ENCODE measurements at regions not wholly inside any gene's neighbourhood (a gene's known extent, or its start where the extent isn't known, plus 50 kb on each side); places are given as distances from the start of the nearest gene placed in this dataset.

DNA sequence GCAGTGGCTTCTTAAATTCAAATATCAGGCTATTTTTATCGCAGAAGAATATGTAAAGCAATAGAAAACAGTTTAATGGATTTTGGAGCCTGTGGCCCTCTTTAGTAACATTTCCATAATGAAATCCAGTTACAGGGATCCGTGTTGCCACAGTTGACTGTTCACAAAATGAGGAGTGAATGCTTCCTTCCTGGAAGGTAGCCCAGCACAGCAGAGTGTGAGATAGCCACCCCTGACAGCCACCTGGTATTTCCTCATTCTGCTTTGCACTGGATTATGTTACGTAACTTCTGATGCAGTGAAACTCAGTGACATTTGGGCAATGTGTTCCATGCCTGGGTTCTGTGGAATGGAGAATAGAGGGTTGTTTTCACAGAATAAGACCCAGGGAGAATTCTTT, 517.2 kb downstream of the RBFOX1 start:
- Mint-ChIP-seq H3K9me3 (peaks cover 8% of the 10 kb centered on the region in 2 donors), H3K4me1 (no peaks in the 10 kb centered on the region), H3K36me3 (no peaks in the 10 kb centered on the region), H3K4me3 (no peak overlapping the region), H3K27me3 (ENCODE audit: low read depth in 2 of 2) (no peaks in the 10 kb centered on the region), H3K27ac (no peak overlapping the region)
- ATAC-seq: no peak
- Histone ChIP-seq H3K27me3 (ENCODE audit: control insufficient read depth, insufficient read depth, low read length) (no peaks in the 10 kb centered on the region), H3K36me3 (ENCODE audit: control insufficient read depth, insufficient read depth, low read length) (no peaks in the 10 kb centered on the region), H3K27ac (ENCODE audit: low read length) (no peak overlapping the region), H3K4me3 (ENCODE audit: low read length) (no peak overlapping the region), H3K4me1 (ENCODE audit: control insufficient read depth, insufficient read depth, low read length) (no peaks in the 10 kb centered on the region), H3K9me3 (ENCODE audit: control insufficient read depth, insufficient read depth, low read length) (no peaks in the 10 kb centered on the region)
- DNase-seq: no peak
- TF ChIP-seq, protein P1, sequence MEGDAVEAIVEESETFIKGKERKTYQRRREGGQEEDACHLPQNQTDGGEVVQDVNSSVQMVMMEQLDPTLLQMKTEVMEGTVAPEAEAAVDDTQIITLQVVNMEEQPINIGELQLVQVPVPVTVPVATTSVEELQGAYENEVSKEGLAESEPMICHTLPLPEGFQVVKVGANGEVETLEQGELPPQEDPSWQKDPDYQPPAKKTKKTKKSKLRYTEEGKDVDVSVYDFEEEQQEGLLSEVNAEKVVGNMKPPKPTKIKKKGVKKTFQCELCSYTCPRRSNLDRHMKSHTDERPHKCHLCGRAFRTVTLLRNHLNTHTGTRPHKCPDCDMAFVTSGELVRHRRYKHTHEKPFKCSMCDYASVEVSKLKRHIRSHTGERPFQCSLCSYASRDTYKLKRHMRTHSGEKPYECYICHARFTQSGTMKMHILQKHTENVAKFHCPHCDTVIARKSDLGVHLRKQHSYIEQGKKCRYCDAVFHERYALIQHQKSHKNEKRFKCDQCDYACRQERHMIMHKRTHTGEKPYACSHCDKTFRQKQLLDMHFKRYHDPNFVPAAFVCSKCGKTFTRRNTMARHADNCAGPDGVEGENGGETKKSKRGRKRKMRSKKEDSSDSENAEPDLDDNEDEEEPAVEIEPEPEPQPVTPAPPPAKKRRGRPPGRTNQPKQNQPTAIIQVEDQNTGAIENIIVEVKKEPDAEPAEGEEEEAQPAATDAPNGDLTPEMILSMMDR (IDR thresholded peaks at IDR 0.05): no peak
- WGBS (ENCODE audit: insufficient coverage): 79% methylated on average over 3 of the region's 3 CpGs
- intact Hi-C loops (cut with micrococcal nuclease): no loop called here

DNA sequence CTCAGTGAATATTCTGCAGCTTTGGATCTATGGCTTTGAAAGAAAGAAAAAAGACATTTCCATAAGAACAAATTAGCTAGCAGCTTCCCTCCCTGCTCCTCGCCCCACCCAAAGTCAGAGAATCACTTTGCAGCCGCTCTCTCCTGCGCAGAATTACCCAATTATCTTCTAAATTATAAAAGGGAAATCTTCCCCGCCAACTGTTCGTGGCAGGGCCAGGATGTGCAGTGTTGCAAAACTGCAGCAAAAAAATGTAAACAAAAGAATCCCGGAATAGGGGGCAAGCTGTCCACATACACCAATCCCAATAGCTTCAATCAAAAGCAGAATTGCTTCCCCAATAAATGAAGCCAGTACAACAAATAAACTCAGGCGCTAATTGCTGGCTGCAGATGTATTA, 510.6 kb downstream of the RBFOX1 start:
- H3K4me1 Mint-ChIP-seq: no peaks in the 10 kb centered on the region
- intact Hi-C loops (cut with micrococcal nuclease): no loop called here
- TF ChIP-seq, protein P1 (IDR thresholded peaks at IDR 0.05): no peak
- Histone ChIP-seq H3K4me1 (ENCODE audit: control insufficient read depth, insufficient read depth, low read length) (no peaks in the 10 kb centered on the region), H3K27ac (ENCODE audit: low read length) (no peak overlapping the region), H3K27me3 (ENCODE audit: control insufficient read depth, insufficient read depth, low read length) (no peaks in the 10 kb centered on the region), H3K4me3 (ENCODE audit: low read length) (no peak overlapping the region), H3K9me3 (ENCODE audit: control insufficient read depth, insufficient read depth, low read length) (no peaks in the 10 kb centered on the region), H3K36me3 (ENCODE audit: control insufficient read depth, insufficient read depth, low read length) (no peaks in the 10 kb centered on the region)
- peaks cover 3 to 13% of the 10 kb centered on the region in 2 donors for H3K9me3 Mint-ChIP-seq
- no peak for DNase-seq
- WGBS (ENCODE audit: insufficient coverage): 64% methylated on average over 7 of the region's 7 CpGs
- H3K27me3 Mint-ChIP-seq (ENCODE audit: low read depth in 2 of 2): no peaks in the 10 kb centered on the region
- no peak for ATAC-seq
- no peaks in the 10 kb centered on the region for H3K36me3 Mint-ChIP-seq
- H3K27ac Mint-ChIP-seq: no peak overlapping the region
- no peak overlapping the region for H3K4me3 Mint-ChIP-seq

DNA sequence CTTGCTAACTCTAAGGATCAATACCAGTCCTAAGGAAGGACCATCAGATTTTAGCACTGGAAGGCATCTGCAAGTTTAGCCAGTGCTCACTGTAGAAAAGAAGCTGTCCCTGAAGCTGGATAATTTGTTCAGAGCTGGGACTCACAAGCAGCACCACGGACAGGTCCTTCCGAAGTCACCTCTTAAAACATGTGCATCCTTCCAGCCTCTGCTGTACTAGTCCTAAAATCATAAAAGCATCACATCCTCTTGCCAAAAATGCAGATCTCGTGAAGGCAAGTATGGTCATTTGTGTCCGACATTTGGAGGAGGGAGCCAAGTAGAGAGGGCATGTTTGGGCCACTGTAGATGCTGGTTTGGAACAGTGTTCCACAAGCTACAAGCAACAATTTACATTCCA, 506.9 kb downstream of the RBFOX1 start:
- 73% methylated on average over 4 of the region's 4 CpGs for WGBS (ENCODE audit: insufficient coverage)
- no peaks in the 10 kb centered on the region for H3K9me3 ChIP-seq (ENCODE audit: control insufficient read depth, insufficient read depth, low read length)
- no peaks in the 10 kb centered on the region for H3K36me3 ChIP-seq (ENCODE audit: control insufficient read depth, insufficient read depth, low read length)
- Mint-ChIP-seq H3K4me3 (no peak overlapping the region), H3K9me3 (peaks cover 3 to 13% of the 10 kb centered on the region in 2 donors), H3K36me3 (no peaks in the 10 kb centered on the region), H3K4me1 (no peaks in the 10 kb centered on the region), H3K27me3 (ENCODE audit: low read depth in 2 of 2) (no peaks in the 10 kb centered on the region), H3K27ac (no peak overlapping the region)
- DNase-seq (no peak), ATAC-seq (no peak)
- no peak overlapping the region for H3K27ac ChIP-seq (ENCODE audit: low read length)
- H3K4me1 ChIP-seq (ENCODE audit: control insufficient read depth, insufficient read depth, low read length): no peaks in the 10 kb centered on the region
- intact Hi-C loops (cut with micrococcal nuclease): no loop called here
- TF ChIP-seq, protein P1 (IDR thresholded peaks at IDR 0.05): no peak
- H3K27me3 ChIP-seq (ENCODE audit: control insufficient read depth, insufficient read depth, low read length): no peaks in the 10 kb centered on the region
- H3K4me3 ChIP-seq (ENCODE audit: low read length): no peak overlapping the region

DNA sequence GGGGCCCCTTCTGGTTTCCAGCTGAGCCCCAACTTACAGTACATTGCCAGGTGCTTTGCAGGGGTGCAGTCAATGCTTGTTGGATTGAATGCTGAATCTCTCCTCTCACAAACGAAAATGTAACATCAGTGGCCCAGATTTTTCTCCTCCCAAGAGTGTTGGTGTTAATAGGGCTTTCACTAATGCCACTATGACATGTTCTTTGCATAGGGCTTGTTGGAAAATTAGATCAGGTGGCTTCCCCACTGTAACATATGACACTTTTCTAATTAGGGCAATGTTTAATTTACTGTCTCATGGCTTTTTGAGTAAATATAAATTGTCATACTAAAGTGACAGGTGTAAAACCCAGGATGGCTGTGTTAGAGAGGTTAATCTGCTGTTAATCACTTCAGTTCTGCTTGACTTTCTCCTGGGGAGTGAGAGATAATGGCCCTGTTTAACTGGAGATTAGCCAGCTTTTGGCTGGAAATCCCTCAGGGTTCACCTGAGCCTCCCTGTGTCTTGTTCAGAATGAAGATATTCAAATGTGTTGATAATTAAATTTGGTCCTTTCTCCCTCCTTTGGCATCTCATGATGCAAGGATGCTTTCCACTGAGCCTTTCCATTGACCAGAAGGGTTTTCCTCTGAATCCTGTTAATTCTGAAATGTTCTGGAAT, 502.3 kb downstream of the RBFOX1 start:
- TF ChIP-seq, protein P1 (IDR thresholded peaks at IDR 0.05): no peak

More for the DNA sequence above, 502.3 kb downstream of the RBFOX1 start:
- no peak overlapping the region for H3K4me3 Mint-ChIP-seq
- H3K36me3 ChIP-seq (ENCODE audit: control insufficient read depth, insufficient read depth, low read length): no peaks in the 10 kb centered on the region
- H3K36me3 Mint-ChIP-seq: no peaks in the 10 kb centered on the region
- H3K27ac Mint-ChIP-seq: no peak overlapping the region
- ATAC-seq: no peak
- no CpG with 5 or more reads among the region's 1 CpG for WGBS (ENCODE audit: insufficient coverage)
- H3K4me1 Mint-ChIP-seq: no peaks in the 10 kb centered on the region
- no peak for DNase-seq
- intact Hi-C loops (cut with micrococcal nuclease): no loop called here
- no peaks in the 10 kb centered on the region for H3K9me3 ChIP-seq (ENCODE audit: control insufficient read depth, insufficient read depth, low read length)
- H3K27me3 ChIP-seq (ENCODE audit: control insufficient read depth, insufficient read depth, low read length): no peaks in the 10 kb centered on the region
- H3K4me1 ChIP-seq (ENCODE audit: control insufficient read depth, insufficient read depth, low read length): no peaks in the 10 kb centered on the region
- no peak overlapping the region for H3K4me3 ChIP-seq (ENCODE audit: low read length)
- no peaks in the 10 kb centered on the region for H3K27me3 Mint-ChIP-seq (ENCODE audit: low read depth in 2 of 2)
- H3K9me3 Mint-ChIP-seq: peaks cover 0 to 13% of the 10 kb centered on the region in 2 donors
- no peak overlapping the region for H3K27ac ChIP-seq (ENCODE audit: low read length)

All from natural killer cell (primary cell).